HG03354 (cell line): ENCODE measurements at regions not wholly inside any gene's neighbourhood (a gene's known extent, or its start where the extent isn't known, plus 50 kb on each side); places are given as distances from the start of the nearest gene placed in this dataset.

Experiments
- ATAC-seq: cut with Tn5 transposase; IDR thresholded peaks from one replicate; pipeline ENCODE4 v1.9.1; 2021; ENCODE audit warnings: mild to moderate bottlenecking; ENCODE audit not compliant: unreplicated experiment, poor library complexity, severe bottlenecking

DNA sequence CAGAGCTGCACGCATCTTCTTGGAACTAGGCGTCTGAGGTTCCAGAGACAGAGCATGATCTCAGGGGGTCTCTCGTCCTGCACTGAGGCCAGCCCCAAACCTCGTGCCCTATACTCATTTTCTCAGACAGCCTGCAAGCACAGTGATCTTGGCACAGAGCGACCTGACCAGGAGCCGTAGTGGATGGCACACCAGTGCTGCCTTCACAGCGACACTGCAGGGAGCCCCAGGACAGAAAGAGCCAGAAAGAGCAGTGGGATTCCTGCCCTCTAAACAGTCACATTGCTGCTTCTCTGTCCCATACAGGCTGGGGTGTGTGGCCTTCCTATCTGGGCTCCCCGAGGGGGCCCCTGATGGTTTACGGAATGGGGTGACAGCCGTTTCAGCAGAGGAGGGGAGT lies 131.0 kb downstream of the RBFOX3 start:
- no peak for ATAC-seq

DNA sequence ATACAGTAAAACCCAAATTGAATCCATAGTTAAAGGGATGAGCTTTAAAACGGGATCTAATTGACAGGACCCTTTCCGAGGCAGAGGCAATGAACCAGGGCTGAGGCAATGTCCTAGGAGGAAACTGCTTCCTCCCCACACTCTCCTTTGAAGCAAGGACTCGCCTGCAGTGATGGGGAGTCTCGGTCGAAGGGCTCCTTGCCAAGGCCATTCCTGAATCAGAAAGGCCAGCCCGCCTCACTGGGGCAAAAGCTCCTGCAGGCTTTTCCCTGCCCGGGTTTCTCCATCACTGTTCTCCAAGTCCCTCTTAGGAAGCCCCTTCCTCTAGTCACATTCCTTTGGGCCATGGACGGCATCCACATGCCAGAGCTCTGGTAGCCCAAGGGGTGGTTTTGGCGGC lies 132.0 kb downstream of the RBFOX3 start:
- no peak for ATAC-seq

- ATAC-seq, result no peak
These were observed 132.8 kb downstream of the RBFOX3 start for GRCh38 chr17:79478051-79478461.

DNA sequence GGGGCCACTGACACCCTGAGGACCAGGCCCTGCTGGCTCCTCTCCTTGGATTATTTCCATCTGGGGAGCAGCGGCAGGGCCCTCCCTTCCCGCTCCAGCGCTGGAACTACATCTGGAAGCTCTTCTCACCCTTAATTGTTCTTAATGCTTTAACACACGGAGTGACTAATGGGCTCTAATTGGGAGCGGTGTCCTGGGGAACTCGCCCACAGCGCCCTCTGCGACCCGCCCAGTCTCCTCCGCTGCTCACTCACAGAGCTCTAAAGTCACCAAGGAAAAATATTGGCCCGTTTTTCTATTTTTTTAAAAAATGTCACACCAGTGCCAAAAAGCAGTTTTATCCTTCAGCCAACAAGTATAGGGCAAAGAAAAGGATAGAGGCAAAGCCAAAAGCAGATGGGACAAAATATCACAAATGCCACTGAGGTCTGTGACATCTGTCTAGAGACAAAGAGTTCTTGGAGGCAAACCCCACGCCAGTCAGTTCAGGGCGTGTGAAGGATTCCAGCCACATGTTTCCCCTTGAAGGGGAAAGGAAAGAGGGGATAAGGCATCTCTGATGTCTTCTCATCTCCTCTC lies 134.7 kb downstream of the RBFOX3 start:
- no peak for ATAC-seq

- ATAC-seq, result no peak
These were observed 136.9 kb downstream of the RBFOX3 start for GRCh38 chr17:79473876-79474440.

DNA sequence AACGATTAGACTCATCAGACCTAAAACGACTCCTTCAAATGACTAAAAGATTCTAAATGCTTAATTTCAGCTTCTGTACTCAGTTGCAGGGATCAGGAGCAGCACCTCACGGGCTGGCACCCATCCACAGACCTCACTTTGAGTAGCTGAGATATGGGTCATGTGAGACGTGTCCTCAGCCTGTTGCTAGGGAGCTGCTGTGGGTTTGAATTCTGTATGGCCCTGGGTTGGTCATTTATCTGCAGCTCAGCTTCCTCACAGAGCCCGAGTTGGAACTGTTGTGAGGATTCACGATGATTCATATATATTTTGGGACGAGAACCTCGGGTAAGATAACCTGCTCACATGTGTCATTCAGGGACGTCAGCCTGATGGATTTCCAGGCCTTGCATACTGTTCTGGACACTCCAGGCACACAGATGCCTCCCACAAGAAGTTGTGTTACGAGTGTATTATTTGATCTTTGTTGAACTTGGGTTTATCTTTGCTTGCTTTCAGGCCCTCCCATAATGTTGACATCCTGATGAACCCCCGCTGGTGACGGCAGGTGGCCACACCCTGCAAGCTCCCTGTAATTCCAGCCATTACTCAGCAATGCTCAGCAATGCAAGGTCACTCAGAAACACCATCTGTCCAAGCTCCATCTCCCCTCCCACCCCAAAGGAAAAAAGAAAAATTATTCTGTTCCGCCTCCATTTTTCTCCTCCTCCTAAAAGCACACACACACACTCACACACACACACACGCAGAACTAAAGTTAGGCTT lies 137.6 kb downstream of the RBFOX3 start:
- ATAC-seq, result no peak

DNA sequence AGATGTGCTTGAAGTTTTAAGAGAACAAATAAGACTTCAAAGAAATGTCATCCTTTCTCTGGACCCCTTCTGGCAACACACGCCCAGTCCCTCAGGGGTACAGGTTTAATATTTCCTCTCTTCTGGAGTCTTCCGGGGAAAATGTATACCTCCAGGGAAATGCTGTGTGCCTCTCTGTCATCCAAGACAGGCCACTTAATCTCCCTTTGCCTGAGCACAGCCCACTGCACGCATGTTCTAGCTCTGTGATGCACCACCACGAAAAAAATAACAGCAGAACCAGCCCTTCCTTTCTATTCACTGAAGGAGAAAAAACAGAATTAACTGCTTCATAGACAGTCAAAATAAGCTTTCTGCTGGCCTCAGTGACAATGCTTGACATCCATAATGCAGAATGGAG lies 140.1 kb downstream of the RBFOX3 start:
- no peak for ATAC-seq

- ATAC-seq, result no peak
These were observed 141.2 kb downstream of the RBFOX3 start for GRCh38 chr17:79469646-79470045.

GRCh38 chr17:79468183-79468944 lies 142.5 kb downstream of the RBFOX3 start:
- no peak for ATAC-seq

DNA sequence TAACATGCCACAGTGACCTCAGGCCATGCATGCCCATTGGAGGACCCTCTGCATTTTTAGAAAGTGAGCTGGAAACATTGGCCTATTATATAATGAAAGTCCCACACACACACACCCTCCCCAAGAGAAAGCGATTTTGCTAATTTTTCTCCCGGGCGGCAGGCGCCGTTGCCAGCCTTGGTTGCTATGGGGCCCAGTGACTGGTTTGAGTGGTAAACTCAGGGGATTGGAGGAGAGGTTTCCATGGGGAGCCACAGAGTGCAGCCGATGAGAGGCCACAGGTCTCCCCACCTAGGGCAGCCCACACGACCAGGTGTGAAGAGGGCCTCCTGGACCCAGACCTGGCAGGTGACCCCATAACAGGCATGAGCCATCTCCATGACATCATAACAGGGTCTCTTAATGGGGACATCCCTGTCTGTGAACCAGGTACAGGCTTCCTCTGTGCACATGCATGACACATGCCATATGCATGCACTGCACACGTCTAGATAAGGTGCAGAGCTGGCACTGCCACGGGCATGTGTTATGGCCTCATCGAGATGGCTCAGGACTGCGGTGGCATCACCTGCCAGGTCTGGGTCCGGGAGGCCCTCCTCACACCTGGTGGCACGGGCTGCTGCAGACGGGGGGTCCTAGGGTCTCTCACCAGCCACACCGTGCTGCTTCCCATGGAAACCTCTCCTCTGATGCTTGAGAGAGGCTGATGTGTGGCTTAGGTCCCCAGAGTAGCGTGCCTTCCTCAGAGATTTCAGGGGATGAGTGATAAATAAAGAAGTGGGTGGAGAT lies 144.1 kb downstream of the RBFOX3 start:
- ATAC-seq, result no peak

GRCh38 chr17:79465681-79466025 lies 145.2 kb downstream of the RBFOX3 start:
- ATAC-seq, result no peak

DNA sequence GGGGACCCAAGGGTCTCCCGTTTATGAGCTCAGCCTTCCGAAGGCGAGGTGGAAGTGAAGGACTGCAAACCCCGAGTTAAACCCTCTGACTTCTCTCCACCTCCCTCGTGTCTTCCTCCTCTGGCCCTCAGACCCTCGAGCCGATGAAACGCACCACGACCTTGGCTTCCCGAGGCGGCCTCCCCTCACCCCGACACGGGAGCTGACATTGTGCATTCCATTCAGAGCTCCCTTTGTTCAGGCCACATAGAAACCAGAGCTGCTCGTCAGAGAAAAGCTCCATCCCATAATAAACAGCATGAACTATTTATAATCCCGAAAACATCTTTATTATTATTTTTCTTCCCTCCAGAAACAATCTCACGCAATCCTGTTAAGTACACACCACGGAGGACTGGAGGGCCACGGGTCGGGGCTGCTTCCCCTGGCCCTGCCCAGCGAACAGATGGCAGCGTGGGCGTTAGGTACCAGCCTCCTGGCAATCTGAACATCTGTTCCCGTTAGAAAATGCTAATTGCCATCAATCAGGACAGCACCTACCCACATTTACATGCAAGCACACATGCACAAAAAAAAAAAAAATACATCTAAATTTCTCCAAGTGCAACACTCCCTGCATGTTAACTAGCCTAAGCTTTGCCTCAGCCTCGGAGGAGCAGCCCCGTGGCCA lies 145.7 kb downstream of the RBFOX3 start:
- ATAC-seq, result no peak

DNA sequence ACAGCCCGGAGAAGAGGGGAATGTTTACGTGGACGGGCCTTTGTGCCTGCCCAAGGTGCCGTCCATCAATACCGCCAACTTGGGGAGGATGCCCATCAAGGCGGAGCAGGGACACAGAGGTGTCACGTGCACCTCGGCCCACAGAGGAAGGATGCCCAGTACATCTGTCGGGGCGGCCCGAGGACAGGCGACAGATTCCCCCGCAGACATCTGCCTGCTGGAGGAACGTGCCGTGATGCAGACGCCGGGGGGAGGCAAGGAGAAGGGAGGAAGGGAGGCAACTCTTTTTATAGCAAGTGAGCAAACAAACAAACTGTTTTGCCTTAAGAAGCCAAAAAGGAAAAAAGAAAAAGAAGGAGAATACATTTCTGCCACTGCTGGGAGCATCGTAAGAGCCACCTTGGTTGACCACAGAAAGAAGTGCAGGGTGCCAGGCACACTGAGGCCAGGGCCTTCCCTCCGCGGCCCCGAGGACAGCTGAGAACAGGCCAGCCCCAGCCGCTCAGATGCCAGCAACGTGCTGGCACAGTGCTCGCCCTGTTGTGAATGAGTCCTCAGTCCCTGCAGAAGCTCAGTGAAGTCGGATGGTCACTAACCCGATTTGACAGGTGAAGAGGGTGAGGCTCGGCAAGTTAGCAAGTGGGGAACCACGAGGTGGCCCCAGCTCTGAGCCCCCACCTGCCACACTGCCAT lies 146.4 kb downstream of the RBFOX3 start:
- ATAC-seq, result no peak

DNA sequence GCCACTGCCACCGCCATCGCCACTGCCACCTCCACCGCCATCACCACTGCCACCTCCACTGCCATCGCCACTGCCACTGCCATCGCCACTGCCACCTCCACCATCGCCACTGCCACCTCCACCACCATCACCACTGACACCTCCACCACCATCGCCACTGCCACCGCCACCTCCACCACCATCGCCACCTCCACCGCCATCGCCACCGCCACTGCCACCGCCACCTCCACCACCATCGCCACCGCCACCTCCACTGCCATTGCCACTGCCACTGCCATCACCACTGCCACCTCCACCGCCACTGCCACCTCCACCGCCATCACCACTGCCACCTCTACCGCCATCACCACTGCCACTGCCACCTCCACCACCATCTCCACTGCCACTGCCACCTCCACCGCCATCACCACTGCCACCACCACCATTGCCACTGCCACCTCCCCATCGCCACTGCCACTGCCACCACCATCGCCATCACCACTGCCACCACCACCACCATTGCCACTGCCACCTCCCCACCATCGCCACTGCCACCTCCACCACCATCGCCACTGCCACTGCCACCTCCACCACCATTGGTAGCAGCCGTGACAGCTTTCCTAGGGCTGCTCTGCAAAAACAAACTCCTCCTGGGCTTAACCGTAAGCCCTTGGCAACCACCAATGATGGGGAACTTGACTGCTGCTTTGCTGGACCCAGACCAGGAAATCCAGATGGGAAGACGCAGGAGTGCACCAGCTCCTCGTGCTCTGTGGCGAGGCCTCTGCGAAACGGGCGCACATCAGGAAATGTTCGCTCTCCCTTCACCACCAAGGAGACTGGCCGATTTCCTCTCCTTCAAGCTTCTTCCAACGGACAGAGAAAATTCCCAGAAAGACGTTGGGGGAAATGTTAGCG lies 147.2 kb downstream of the RBFOX3 start:
- no peak for ATAC-seq

DNA sequence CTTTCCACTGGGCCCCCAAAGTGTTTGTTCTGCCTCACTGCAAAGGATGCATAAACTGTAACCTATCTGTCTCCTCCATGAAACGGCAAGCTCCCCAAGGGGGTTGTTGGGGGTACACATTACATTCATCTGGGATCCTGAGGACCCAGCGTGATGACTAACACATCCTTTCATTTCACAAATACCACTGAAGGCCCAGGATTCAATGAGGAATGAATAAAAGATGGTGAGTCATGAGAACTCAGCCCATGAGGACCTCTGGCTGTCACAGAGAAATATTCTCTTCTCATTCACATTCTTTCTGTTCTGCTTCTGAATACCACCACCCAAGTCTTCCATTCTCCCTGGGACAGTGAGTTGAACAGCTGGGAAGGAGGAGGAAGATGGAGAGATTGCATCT lies 149.8 kb downstream of the RBFOX3 start:
- ATAC-seq, result no peak

GRCh38 chr17:79459846-79460245 lies 151.0 kb downstream of the RBFOX3 start:
- ATAC-seq, result no peak

DNA sequence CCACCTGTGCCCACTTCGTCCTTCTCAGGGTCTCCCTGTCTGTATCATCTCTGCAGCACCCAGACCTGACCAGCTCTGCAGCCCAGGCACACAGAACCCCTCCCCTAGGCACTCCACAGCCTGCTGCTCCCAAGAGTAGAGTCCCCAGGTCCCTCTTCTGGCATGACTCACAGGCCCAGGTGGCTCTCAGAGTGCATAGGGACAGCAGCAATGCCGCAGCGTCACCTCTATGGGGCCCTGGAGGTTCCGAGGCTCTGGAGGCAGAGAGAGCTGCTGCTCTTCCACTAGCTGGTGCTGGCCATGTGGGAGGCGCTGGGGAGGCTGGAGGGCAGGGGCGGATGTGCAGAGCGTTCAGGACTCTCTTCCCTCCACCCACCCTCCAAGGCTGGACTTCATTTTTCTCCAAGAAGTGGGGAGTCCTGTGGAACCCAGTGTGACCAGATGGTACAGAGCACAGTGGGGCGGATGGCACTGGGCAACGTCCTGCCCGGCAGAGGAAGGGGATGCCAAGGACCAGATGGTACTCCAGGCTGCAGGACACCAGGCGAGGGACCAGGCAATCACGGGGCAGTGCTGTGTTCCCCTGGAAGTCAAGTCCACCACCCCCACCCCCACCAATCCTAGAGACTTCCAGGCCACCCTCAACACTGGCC lies 151.7 kb downstream of the RBFOX3 start:
- no peak for ATAC-seq
